Thymus (tissue), 11 donors: ENCODE measurements at regions not wholly inside any gene's neighbourhood (a gene's known extent, or its start where the extent isn't known, plus 50 kb on each side); places are given as distances from the start of the nearest gene placed in this dataset.
"Not testable (repeated sequence)": the region's sequence is repeated elsewhere in the genome, so short reads cannot be mapped to it uniquely, and the experiment has no call there.

Experiments used
- DNase-seq, 9 donors: peaks; one replicate each; pipeline ENCODE4 v3.0.0-alpha.2; 2013; ENCODE audit warnings: low spot score in 9 of 9, low read depth in 6 of 9, missing footprints in 1 of 9
- H3K27ac ChIP-seq, 2 donors: one replicate each; pipeline ENCODE4 v1.5.1; 2013; ENCODE audit warnings: control low read depth in 1 of 2, low read depth in 1 of 2, low read length in 1 of 2, mild to moderate bottlenecking in 1 of 2, moderate library complexity in 1 of 2
- H3K27me3 ChIP-seq, 2 donors: one replicate each; pipeline ENCODE4 v1.5.1; 2013; ENCODE audit warnings: low read length in 1 of 2; ENCODE audit not compliant: control insufficient read depth in 2 of 2, insufficient read depth in 1 of 2
- H3K36me3 ChIP-seq, 2 donors: one replicate each; pipeline ENCODE4 v1.5.1; 2013; ENCODE audit warnings: low read length in 1 of 2, mild to moderate bottlenecking in 1 of 2, moderate library complexity in 1 of 2; ENCODE audit not compliant: control insufficient read depth in 2 of 2, insufficient read depth in 2 of 2
- H3K4me1 ChIP-seq, 2 donors: one replicate each; pipeline ENCODE4 v1.5.1; 2013; ENCODE audit warnings: low read length in 2 of 2; ENCODE audit not compliant: control insufficient read depth in 2 of 2, insufficient read depth in 2 of 2
- H3K4me3 ChIP-seq, 2 donors: one replicate each; pipeline ENCODE4 v1.5.1; 2013; ENCODE audit warnings: low read length in 2 of 2, control low read depth in 1 of 2, mild to moderate bottlenecking in 1 of 2
- H3K9me3 ChIP-seq, 2 donors: one replicate each; pipeline ENCODE4 v1.5.1; 2013; ENCODE audit warnings: low read length in 1 of 2, mild to moderate bottlenecking in 1 of 2; ENCODE audit not compliant: control insufficient read depth in 2 of 2, insufficient read depth in 1 of 2
- WGBS: extraction: QIAGEN DNeasy Blood & Tissue Kit; methylation state at CpG from one replicate; pipeline ENCODE4 v1.1.7; 2013; 5-methylcytosine and 5-hydroxymethylcytosine counted together
- donor health status: healthy.

DNA sequence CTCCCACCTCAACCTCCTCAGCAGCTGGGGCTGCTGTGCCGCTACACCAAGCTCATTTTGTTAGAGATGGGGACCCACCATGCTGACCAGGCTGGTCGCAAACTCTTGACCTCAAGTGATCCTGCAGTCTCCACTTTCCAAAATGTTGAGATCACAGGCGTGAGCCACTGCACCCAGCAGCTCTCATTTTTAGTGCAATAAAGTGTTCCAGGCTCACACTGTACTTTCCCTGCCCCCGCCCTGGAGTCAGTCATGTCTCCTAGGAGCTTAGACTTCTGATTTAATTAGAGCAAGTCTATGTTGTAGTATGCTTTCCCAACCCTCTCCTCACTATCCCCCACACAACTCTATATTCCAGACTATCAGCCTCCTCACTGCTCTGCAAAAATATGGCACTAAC lies 238.0 kb upstream of the ACTBL2 start:
- H3K27me3 ChIP-seq: no peaks in the 10 kb centered on the region
- no peaks in the 10 kb centered on the region for H3K9me3 ChIP-seq
- no peak overlapping the region for H3K27ac ChIP-seq
- H3K4me3 ChIP-seq: no peak overlapping the region
- no peak for DNase-seq
- WGBS: 98% methylated on average over 4 of the region's 4 CpGs
- no peaks in the 10 kb centered on the region for H3K36me3 ChIP-seq
- H3K4me1 ChIP-seq: no peaks in the 10 kb centered on the region

DNA sequence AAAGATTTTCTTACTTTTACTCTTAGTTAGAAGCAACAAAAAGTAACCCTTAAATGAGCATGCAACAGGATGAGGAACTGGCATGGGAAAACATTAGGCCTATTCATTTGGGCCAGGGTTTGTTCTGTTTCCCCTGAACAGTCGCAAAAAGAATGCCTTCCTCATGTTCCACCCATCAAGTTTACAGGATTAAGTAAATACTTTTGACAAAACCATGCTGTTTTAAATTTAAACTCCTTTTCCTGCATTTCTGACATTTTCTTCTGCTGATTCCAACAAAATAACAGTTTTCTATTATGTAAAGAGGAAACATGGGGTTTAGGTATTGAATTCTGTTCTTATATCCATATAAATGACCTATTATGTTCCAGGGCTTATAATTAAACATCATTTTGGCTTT lies 236.6 kb upstream of the ACTBL2 start:
- 93% methylated on average over 1 of the region's 1 CpG for WGBS
- H3K36me3 ChIP-seq: no peaks in the 10 kb centered on the region
- no peaks in the 10 kb centered on the region for H3K27me3 ChIP-seq
- H3K9me3 ChIP-seq: no peaks in the 10 kb centered on the region
- no peak overlapping the region for H3K4me3 ChIP-seq
- no peak for DNase-seq
- H3K4me1 ChIP-seq: no peaks in the 10 kb centered on the region
- no peak overlapping the region for H3K27ac ChIP-seq

DNA sequence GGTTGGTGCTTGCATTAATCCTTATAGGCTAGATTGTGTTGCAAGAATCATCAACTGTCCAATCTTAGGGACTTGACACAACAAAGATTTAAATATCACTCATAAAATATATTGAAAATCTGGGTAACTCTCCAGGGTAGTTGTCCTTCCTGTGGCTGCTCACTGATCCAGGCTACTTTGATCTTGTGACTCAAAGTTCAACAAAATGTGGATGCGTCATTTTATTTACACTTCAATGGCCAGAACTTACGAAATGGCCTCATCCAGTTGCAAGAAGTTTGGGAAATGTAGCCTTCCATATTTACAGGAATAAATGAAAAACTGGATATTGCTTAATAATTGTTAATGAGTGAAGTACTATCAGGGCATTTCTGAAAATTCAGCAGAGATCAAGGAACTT lies 235.5 kb upstream of the ACTBL2 start:
- H3K27ac ChIP-seq: no peak overlapping the region
- no peaks in the 10 kb centered on the region for H3K27me3 ChIP-seq
- H3K4me1 ChIP-seq: no peaks in the 10 kb centered on the region
- no peaks in the 10 kb centered on the region for H3K9me3 ChIP-seq
- DNase-seq: no peak
- no peak overlapping the region for H3K4me3 ChIP-seq
- no peaks in the 10 kb centered on the region for H3K36me3 ChIP-seq
- WGBS: 47% methylated on average over 2 of the region's 2 CpGs

DNA sequence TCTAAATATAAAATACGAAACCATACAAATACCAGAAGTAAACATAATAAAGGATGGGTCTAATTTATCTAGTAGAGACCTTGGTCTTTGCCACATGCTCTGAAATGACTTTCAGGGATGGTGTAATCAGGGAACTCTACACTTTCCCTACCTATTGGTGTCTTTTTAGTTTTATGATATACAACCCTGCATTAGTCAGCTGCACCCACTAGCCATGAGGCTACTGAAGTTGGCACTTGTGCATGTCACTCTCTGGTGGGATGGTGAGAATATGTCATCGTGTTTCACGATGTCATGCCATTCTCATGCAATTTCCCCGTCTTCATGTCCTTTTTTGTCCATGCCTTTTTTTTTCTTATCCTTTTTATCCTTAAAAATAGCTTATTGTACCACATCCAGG lies 234.9 kb upstream of the ACTBL2 start:
- H3K27me3 ChIP-seq: no peaks in the 10 kb centered on the region
- 97% methylated on average over 4 of the region's 4 CpGs for WGBS
- no peaks in the 10 kb centered on the region for H3K36me3 ChIP-seq
- no peaks in the 10 kb centered on the region for H3K9me3 ChIP-seq
- no peak overlapping the region for H3K27ac ChIP-seq
- no peaks in the 10 kb centered on the region for H3K4me1 ChIP-seq
- no peak overlapping the region for H3K4me3 ChIP-seq
- DNase-seq: no peak

DNA sequence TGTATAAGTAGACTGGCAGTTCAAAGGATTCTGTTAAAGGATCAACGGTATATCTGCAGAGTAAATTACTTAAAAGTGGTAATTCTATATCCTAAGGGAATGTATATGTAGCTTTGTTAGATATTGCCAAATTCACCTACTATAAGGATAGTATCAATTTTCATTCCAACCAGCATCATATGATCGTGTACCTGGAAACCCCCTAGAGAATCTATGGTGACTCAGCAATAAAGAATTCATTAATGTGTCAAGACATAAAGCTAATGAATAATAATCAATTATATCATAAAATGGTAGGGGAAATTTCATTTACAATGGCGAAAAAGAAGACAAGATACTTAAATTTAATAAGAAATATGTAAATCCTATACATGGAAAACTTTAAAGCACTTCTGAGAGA lies 234.1 kb upstream of the ACTBL2 start:
- no peak overlapping the region for H3K4me3 ChIP-seq
- H3K27ac ChIP-seq: no peak overlapping the region
- no peaks in the 10 kb centered on the region for H3K27me3 ChIP-seq
- H3K9me3 ChIP-seq: no peaks in the 10 kb centered on the region
- WGBS: 85% methylated on average over 3 of the region's 3 CpGs
- DNase-seq: no peak
- H3K36me3 ChIP-seq: no peaks in the 10 kb centered on the region
- H3K4me1 ChIP-seq: no peaks in the 10 kb centered on the region

DNA sequence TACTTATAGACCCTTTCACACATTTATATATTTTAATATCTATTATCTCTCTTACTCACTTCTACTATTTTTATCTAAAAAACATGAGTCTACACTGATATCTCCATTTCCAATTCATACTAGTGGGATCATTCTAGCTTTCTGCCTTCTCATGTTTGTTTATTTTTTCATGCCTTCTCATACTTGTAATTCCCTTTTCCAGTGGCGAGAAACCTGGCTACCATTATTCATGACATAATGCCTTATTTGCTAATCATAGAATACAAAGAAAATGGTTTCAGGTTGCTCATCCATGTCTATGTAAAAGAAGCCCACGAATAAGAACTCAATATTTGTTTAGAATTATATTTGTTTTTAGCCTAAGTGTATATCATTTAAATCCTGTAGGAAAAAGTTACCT lies 232.7 kb upstream of the ACTBL2 start:
- H3K4me3 ChIP-seq: no peak overlapping the region
- H3K27me3 ChIP-seq: no peaks in the 10 kb centered on the region
- WGBS: 93% methylated on average over 2 of the region's 2 CpGs

DNA sequence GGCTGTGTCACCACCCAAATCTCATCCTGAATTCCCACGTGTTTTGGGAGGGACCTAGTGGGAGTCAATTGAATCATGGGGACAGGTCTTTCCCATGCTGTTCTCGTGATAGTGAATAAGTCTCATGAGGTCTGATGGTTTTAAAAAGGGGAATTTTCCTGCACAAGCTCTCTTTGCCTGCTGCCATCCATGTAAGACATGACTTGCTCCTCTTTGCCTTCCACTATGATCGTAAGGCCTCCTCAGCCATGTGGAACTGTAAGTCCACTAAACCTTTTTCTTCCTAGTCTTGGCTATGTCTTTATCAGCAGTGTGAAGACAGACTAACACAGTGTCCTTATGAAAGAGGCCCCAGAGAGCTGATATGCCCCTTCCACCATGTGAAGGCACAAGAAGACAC lies 230.9 kb upstream of the ACTBL2 start:
- not testable (repeated sequence) for H3K27me3 ChIP-seq, H3K36me3 ChIP-seq, DNase-seq, H3K27ac ChIP-seq, H3K4me3 ChIP-seq, H3K9me3 ChIP-seq, H3K4me1 ChIP-seq
- WGBS: 90% methylated on average over 3 of the region's 3 CpGs

More for the DNA sequence above, 232.7 kb upstream of the ACTBL2 start:
- H3K36me3 ChIP-seq: no peaks in the 10 kb centered on the region
- no peaks in the 10 kb centered on the region for H3K9me3 ChIP-seq
- no peak for DNase-seq
- H3K27ac ChIP-seq: no peak overlapping the region
- no peaks in the 10 kb centered on the region for H3K4me1 ChIP-seq

DNA sequence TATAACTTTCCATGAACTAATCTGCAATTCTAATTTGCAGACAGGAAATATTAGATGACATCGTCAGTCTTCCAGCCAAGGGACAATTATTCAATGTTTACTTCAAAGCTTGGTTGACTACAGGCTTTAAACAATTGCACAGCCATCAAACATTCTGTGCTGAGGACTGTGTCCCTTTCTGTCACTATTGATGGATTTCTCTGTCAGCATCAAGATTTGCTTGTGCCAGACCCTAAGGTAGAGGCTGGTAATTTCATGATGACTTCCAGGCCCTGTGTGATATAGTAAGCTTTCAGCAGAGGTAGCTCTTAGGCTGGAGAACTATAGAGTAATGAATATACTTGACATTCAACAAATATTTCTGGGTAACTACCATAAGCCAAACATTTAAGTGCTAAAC lies 229.3 kb upstream of the ACTBL2 start:
- 96% methylated on average over 1 of the region's 1 CpG for WGBS
- no peak overlapping the region for H3K4me3 ChIP-seq

DNA sequence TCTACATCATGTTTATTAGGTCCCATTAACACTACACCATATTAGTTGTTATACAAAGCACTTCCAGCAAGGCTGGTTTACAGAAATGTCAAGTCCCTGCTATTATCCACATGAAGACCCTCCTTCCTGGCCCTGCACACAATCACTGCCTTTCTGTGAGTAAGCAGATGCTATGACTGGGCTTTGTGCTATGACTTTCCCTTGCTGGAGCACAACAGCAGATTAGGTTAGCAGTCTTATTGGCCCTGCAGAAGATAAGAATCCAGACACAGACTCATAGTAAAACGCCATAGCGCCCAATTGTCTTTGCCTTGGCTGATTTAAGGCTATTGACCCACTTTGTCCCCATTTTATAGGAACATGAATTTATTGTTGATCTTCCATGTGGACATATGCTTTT lies 228.9 kb upstream of the ACTBL2 start:
- Histone ChIP-seq H3K9me3 (peaks cover 0 to 3% of the 10 kb centered on the region in 2 donors), H3K4me1 (no peaks in the 10 kb centered on the region), H3K27me3 (no peaks in the 10 kb centered on the region), H3K27ac (no peak overlapping the region), H3K4me3 (no peak overlapping the region), H3K36me3 (no peaks in the 10 kb centered on the region)
- 98% methylated on average over 2 of the region's 2 CpGs for WGBS
- DNase-seq: no peak

More for the DNA sequence above, 229.3 kb upstream of the ACTBL2 start:
- Histone ChIP-seq H3K9me3 (peaks cover 0 to 3% of the 10 kb centered on the region in 2 donors), H3K27ac (no peak overlapping the region), H3K27me3 (no peaks in the 10 kb centered on the region), H3K4me1 (no peaks in the 10 kb centered on the region), H3K36me3 (no peaks in the 10 kb centered on the region)
- no peak for DNase-seq

DNA sequence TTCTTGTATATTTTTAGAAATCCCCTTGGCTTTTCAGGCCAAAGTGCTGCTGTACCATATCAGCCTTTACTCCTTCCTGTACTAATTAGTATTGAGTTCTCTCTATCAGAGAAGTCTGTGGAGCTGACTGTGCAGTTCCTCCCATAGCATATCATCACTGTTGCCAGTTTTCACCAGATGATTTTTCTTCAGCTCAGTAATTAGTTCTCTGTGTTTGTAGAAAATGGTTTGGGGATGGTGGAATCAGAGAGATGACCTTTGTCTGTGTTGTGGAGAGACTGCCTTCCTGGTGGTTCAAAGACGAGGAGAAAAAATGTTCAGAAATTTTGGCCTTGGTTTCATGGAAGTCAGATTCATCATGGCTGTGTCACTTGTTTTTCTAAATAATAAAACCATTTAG lies 227.5 kb upstream of the ACTBL2 start:
- 97% methylated on average over 1 of the region's 1 CpG for WGBS
- no peaks in the 10 kb centered on the region for H3K27me3 ChIP-seq
- H3K27ac ChIP-seq: no peak overlapping the region
- H3K4me1 ChIP-seq: no peaks in the 10 kb centered on the region
- H3K4me3 ChIP-seq: no peak overlapping the region
- H3K9me3 ChIP-seq: peaks cover 0 to 3% of the 10 kb centered on the region in 2 donors
- no peak for DNase-seq
- no peaks in the 10 kb centered on the region for H3K36me3 ChIP-seq
